Skeletal muscle cell (primary cell): ENCODE measurements at regions not wholly inside any gene's neighbourhood (a gene's known extent, or its start where the extent isn't known, plus 50 kb on each side); places are given as distances from the start of the nearest gene placed in this dataset.

Source experiments
- DNase-seq: peaks from one replicate; pipeline ENCODE4 v3.0.0-alpha.2; 2010; ENCODE audit warnings: low read depth
- H3K4me3 ChIP-seq: 2 replicates; pipeline ENCODE4 v1.5.1; 2011; ENCODE audit warnings: low read depth, mild to moderate bottlenecking, control low read depth, low read length, moderate library complexity

- H3K4me3 ChIP-seq = no peak overlapping the region
- DNase-seq = no peak
These were observed 188.4 kb upstream of the MGMT start for GRCh38 chr10:129278686-129279085.

GRCh38 chr10:129279446-129280154 lies 187.4 kb upstream of the MGMT start:
- no peak for DNase-seq
- H3K4me3 ChIP-seq = no peak overlapping the region

- no peak overlapping the region for H3K4me3 ChIP-seq
- DNase-seq = no peak
These were observed 186.9 kb upstream of the MGMT start for GRCh38 chr10:129280155-129280502.

GRCh38 chr10:129280908-129281586 lies 186.0 kb upstream of the MGMT start:
- no peak overlapping the region for H3K4me3 ChIP-seq
- DNase-seq = no peak

GRCh38 chr10:129285459-129285858 lies 181.6 kb upstream of the MGMT start:
- no peak for DNase-seq

GRCh38 chr10:129288999-129289584 lies 177.9 kb upstream of the MGMT start:
- no peak overlapping the region for H3K4me3 ChIP-seq
- DNase-seq = no peak

More at GRCh38 chr10:129285459-129285858, 181.6 kb upstream of the MGMT start:
- H3K4me3 ChIP-seq = no peak overlapping the region

GRCh38 chr10:129293991-129294700 lies 172.9 kb upstream of the MGMT start:
- H3K4me3 ChIP-seq = no peak overlapping the region
- no peak for DNase-seq

GRCh38 chr10:129294944-129295343 lies 172.1 kb upstream of the MGMT start:
- no peak for DNase-seq
- H3K4me3 ChIP-seq = no peak overlapping the region

- DNase-seq = no peak
These were observed 162.0 kb upstream of the MGMT start for GRCh38 chr10:129305046-129305445.

GRCh38 chr10:129307141-129307540 lies 159.9 kb upstream of the MGMT start:
- H3K4me3 ChIP-seq = no peak overlapping the region
- no peak for DNase-seq

More at GRCh38 chr10:129305046-129305445, 162.0 kb upstream of the MGMT start:
- H3K4me3 ChIP-seq = no peak overlapping the region

GRCh38 chr10:129308953-129309564 lies 158.0 kb upstream of the MGMT start:
- no peak overlapping the region for H3K4me3 ChIP-seq
- DNase-seq = no peak

GRCh38 chr10:129309565-129309964 lies 157.5 kb upstream of the MGMT start:
- no peak for DNase-seq

GRCh38 chr10:129310881-129311280 lies 156.2 kb upstream of the MGMT start:
- no peak overlapping the region for H3K4me3 ChIP-seq
- no peak for DNase-seq

More at GRCh38 chr10:129309565-129309964, 157.5 kb upstream of the MGMT start:
- H3K4me3 ChIP-seq = no peak overlapping the region

- no peak overlapping the region for H3K4me3 ChIP-seq
- DNase-seq = no peak
These were observed 147.1 kb upstream of the MGMT start for GRCh38 chr10:129319934-129320333.

- no peak for DNase-seq
- no peak overlapping the region for H3K4me3 ChIP-seq
These were observed 146.7 kb upstream of the MGMT start for GRCh38 chr10:129320340-129320739.

GRCh38 chr10:129321727-129322126 lies 145.3 kb upstream of the MGMT start:
- no peak overlapping the region for H3K4me3 ChIP-seq
- DNase-seq = no peak

GRCh38 chr10:129322933-129323820 lies 143.9 kb upstream of the MGMT start:
- no peak for DNase-seq
- no peak overlapping the region for H3K4me3 ChIP-seq

- DNase-seq = no peak
- H3K4me3 ChIP-seq = no peak overlapping the region
These were observed 143.2 kb upstream of the MGMT start for GRCh38 chr10:129323879-129324278.

- H3K4me3 ChIP-seq = no peak overlapping the region
- DNase-seq = no peak
These were observed 141.1 kb upstream of the MGMT start for GRCh38 chr10:129325893-129326292.
